Right hindlimb (tissue), 1 donor: ENCODE measurements at regions not wholly inside any gene's neighbourhood (a gene's known extent, or its start where the extent isn't known, plus 50 kb on each side); places are given as distances from the start of the nearest gene placed in this dataset.
"Not testable (repeated sequence)": the region's sequence is repeated elsewhere in the genome, so short reads cannot be mapped to it uniquely, and the experiment has no call there.

ENCODE experiments used
- DNase-seq: peaks from one replicate; pipeline ENCODE4 v3.0.0-alpha.2; 2018

DNA sequence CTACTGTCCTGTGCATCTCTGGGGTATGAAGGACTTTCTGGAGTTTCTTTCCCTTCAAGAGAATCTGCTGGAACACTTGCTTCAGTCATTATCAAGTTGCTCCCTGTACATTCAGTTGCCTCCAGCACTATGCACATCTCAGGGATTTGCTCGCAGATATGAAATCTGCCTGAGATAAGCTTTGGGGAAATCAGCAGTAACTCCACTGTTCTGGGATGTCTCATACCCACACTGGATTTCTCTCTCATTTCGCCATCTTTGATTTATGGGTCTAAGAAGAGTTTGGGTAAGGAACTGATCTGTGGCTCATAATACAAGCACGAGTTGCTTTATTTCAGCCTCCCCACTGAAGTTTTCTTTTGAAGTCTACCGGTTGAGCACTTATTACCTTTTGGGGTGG, 585.6 kb downstream of the PSAT1 start:
- DNase-seq: no peak

DNA sequence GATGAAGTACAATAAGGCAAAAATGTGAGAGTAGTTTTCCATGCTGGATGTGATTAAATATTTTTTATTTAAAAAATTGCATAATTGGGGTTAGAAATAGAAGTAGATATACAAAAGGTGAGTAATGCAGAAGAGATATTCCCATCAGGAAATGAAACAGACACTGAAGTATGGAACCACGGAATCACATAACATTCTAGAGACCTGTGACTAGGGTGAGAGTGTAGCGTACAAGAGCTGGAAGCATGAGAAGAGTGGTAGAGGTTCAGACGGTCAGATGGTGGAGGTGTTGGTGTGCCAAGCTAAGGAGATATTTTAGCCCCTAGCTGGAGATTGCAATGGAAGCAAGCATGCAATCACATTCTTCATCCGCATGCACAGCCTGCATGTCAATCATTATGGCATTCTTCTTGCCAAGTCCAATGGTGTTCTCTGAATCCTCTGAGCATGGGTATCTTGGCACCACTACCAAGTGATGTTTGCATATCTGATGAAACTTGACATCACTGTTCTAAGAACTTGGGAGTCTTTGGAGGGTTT, 587.8 kb downstream of the PSAT1 start:
- no peak for DNase-seq

DNA sequence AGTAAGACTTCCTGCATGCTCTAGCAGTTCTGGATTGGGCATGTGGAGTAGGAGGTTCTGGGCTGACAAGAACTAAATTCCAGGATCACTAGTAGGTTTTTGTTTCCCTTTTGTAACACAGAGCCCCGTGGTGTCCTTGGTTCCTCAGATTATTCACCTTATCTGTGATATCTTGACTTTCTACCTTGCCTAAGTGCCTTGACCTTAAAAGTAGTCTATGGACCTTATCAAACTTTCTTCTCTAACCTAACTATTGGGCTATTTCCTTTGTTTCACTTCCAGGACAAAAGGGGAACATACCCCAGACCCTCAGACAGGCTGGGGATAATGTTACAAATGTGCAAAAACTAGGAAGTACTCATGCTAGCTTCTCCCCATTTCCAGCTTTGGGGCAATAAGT, 595.3 kb downstream of the PSAT1 start:
- no peak for DNase-seq

DNA sequence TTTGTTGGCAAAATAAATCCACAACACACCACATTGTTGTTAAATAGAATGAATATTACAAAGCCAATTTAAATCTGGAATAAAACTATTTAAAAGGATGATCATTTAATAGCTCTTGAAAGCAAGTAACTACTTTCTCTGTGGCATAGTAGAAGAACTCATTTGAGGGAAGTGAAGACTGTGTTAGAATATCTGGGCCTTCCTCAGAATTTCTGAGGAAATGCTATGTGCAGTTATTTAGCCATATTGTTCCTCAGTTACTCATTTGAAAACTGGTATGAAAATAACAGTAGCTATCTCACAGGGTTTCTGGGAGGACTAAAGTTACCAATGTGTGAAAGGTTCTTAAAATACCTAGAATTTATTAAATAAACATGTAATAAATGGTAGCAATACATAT, 595.8 kb downstream of the PSAT1 start:
- DNase-seq: no peak

DNA sequence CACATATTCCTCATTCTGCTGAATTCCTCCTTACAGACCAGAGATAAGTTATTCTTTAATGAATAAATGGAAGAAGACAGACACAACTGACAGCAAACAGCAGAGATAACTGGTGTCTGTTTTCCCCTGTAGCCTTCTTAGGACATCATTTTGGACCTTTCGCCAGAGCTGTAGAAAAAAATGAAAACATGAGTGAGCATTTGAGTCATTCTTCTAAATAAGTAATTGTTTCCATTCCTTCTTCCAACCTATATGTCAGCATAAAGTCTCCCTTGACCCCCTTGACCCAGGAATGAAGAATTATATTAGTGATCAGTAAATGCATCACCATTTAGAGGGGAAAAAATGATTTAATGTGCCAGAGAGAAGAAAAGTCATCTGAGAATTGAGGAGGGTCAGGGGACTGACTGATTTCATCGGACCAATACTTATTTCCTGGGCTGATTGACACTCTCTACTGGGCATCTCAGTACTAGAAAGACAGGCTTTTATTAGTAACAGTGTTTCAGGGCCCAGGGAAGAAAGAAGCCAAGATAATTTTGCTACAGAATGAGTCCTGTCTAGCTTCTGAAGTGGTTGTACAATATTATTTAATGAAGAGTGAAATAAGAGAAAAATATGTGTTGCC, 597.0 kb downstream of the PSAT1 start:
- DNase-seq: no peak

DNA sequence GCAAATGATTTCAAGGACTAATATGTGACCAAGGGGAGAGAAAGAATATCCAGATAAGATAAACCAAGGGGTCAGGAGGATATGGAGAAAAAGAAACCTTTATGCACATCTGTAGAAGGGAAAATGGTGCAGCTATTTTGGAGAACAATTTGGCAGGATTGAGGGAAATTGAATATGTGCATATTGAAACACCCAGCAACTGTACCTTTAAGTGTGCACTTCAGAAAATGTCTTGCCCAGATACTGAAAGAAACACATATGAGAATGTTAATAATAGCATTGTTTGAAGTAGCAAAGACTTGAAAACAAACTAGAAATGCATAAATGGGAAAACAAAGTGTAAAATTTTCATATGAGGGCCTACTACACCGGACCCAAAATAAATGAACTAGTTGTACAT, 599.6 kb downstream of the PSAT1 start:
- DNase-seq: no peak

DNA sequence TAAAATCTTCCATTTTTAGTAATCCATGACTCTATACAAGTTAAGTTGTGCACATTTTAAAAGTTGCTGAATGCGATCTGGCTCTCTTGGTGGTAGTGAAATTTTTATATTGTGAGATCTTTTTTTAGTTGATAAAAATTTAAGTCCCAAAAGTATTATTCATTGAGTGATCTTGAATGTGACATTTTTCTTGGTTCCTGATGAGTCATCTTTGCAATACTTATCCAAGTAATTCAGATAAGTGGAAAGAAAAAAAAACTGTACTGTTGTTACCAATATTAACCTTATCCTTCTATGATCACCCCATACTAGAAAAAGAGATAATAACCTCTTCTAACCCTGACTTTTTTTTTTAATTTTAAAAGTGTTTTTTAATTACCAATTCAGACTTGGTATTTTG, 601.3 kb downstream of the PSAT1 start:
- no peak for DNase-seq

DNA sequence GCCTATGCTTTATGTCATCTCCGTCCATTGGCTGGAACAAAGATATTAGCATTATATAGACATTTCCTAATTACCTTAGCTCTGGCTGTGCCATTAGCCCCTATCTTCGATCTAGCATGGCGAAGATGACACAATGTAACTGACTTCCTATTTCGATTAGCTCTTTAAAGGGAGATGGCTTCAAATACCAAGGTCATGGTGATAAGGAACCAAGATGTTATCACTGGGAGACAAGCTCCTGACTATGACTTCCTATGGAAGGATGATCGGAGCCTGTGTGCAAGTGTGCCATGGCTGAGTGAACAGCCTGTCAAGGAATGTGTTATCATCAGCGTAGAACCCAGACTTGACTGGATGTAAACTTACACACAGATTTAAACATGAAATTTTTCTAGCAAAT, 602.1 kb downstream of the PSAT1 start:
- no peak for DNase-seq

DNA sequence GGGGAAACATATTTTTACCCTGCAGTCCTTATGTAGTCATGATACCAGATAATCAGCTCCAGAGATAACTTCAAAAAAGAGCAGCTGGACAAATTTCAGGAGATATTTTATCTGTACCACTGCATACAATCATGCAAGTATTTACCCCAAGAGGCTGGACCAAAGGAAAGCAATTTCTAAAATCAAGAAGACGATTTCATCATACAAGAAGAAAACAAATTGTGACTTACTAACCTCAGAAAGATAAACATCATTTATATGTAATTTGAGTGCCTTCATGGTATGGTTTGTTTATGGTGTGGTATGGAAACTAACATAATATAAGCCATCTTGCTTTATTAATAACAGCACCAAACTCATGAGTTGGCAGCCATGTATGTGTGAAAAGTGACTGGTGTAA, 603.6 kb downstream of the PSAT1 start:
- DNase-seq: no peak

DNA sequence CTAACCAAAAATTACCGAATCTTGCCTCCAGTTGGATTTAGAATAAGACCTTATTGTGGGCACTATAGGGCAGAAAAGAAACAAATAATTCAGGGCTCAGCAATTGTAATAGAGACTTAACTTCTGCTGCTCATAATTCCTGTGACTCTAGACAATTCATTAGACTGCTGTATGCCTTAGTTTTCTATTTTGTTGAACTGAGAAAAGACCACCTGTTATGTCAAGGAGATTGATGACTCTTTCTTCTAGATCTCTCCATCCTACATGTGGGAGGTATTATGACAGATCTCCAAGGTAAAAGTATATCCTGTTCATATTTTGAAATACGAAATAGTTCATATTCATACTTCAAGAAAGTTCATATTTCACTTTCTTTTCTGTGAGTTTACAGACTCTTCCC, 605.1 kb downstream of the PSAT1 start:
- no peak for DNase-seq

DNA sequence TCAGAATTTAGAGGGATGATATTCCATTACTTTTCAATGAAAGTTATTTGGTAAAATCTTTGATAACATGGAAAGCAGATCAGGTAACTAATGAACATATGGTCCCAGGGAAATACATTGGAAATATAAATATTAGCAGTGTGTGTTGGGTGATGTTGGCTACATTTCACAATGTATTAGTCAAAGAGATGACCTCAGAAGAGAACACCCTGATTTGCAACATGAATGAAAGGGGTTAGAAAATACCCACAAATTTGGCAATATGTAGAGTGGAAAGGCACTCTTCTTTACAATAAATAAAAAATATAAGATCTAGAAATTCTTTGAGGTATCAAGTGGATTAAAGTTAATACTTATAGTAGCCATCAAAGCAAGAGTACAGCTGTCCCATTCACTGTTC, 606.7 kb downstream of the PSAT1 start:
- no peak for DNase-seq

DNA sequence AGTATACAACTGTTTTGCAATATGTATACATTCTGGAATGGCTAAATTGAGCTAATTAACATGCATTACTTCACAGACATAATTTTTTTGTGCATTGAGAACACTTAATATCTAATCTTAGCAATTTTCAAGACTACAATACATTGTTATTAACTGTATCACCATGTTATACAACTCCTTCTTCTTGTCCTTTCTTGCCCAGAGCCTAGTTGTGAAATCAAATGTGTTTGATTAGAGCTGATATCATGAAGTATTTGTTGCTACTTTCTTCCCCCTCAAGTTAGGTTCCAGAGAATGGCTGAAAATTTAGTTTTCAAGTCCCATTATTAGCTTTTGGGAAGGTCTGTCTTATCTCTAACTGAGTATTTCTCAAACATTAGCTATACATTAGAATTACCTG, 607.8 kb downstream of the PSAT1 start:
- no peak for DNase-seq

DNA sequence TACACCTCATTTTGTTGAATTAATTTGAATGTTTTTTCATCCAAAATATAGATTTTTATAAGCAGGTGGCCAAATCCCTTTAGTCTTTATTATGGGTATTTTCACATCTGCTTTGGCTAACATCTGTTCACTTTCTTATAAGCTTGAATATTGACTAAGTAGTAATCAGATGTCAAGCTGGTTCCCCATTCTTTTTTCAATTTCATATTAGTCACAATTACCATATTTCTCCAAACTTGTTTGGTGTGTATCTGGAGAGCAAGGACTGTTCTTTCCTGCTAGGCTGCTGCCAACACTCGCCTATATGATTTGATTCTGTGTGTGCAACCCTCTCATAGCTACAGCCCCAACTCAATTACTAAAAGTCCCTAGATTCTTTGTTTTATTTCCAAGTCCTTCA, 608.5 kb downstream of the PSAT1 start:
- no peak for DNase-seq

DNA sequence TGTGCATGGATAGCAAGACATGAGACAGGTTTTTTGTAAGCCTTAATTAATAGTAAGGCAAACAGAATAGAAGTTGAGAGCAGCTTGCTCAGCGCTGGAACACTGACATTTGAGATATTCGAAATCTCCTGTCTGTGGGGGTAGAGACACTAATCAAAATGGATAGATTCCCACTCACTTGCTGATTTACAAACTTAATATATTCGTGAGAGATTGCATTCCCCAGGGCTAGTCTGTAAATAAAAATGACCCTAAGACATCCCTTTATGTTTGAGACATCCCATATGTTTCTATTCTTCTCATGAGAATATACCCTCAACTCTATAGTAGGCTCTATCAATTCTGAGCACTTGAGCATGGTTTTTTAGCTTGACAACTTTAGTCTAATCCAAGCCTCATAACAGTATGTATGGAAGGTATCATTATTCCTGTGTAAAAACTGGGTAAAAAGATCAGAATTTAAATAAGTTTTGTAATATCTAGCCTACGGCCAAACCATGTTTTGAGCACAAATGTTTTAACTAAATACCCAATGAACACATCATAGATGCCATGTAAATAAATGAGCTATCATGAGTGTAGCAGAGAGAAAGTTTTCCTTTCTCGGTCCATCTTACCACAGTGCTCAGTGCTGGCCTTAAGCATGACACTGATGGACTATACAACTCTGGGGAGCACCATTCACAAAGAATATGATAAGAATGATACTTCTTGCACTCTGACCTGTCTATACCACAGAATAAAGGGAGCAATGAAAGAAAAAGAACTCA, 609.2 kb downstream of the PSAT1 start:
- DNase-seq: no peak

DNA sequence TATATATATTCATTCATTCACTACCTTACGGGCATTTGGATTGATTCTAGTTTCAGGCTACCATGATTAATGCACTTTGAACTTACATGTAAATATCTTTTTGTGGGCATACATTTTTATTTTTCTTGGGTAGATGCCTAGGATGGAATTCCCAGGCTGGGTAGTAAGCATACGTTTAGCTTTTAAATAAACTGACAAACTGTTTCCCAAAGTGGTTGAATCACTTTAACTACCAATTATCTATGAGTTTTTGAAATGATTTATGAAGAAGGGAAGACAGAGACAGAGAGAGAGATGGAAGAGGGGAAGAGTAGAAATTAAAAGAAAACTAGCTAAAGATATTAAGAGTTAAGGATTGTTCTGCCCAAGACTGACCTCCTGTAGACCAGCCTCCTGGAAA, 612.6 kb downstream of the PSAT1 start:
- DNase-seq: no peak

DNA sequence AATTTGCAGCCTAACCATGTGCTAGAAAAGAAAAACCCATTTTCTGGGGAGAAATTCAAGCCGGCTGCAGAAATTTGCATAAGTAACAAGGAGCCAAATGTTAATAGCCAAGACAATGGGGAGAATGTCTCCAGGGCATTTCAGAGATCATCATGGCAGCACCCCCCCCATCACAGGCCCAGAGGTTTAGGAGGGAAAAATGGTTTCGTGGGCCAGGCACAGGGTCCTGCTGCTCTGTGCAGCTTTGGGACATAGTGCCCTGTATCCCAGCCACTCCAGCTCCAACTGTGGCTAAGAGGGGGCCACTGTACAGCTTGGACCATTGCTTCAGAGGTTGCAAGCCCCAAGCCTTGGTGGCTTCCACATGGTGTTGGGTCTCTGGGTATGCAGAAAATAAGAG, 620.0 kb downstream of the PSAT1 start:
- not testable (repeated sequence) for DNase-seq

DNA sequence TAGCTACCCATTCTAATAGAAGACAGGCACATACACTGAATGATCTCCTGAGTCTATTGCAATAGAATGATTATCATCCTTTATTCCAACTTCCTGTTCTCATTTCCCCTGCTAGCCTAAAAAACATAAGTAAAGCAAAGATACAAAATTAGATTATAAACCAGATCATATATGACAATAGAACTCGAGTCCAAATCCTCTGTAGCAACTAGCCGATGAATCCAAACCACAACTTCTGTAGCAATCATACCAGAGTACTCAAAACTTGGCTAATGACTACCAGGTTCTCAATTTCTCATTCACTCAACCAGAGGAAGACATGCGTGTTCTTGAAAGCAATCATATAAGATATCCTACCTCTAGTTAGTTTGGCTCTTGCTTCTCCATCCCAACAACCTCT, 622.1 kb downstream of the PSAT1 start:
- no peak for DNase-seq

DNA sequence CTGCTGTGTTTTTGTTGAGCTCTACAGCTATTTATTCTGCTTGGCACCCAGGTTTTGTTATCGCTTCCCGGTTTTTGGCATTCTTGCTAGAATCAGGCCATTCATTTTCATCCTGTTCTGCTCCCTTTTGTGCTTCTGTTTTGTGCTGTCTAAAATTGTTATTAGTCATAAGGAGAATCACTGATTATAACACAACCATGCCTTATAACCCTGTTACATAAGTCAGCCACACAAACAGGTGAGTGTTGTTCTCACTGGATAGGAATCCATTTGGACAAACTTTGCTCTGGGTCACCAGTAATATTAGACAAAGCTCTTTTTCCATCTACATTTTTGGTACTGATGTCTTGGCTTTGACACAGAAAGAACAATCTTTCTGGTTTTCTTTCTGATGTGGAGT, 622.8 kb downstream of the PSAT1 start:
- DNase-seq: no peak

DNA sequence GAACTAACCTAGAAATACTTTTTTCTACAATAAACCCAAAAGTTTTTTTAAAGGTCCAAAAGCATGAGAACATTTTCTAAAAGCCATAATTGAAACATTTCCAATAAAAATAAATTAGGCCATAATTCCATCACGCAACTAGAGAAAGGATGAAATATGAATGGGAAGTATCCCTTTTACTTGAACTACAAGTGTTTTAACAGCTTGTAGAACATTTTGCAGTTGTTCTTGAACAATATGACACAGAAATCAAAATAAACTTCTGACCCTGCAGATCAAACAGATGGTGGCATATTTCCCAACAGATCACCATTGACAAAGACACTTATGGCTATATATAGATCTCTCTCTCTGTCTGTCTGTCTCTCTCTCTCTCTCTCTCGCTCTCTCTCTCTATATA, 624.4 kb downstream of the PSAT1 start:
- no peak for DNase-seq

DNA sequence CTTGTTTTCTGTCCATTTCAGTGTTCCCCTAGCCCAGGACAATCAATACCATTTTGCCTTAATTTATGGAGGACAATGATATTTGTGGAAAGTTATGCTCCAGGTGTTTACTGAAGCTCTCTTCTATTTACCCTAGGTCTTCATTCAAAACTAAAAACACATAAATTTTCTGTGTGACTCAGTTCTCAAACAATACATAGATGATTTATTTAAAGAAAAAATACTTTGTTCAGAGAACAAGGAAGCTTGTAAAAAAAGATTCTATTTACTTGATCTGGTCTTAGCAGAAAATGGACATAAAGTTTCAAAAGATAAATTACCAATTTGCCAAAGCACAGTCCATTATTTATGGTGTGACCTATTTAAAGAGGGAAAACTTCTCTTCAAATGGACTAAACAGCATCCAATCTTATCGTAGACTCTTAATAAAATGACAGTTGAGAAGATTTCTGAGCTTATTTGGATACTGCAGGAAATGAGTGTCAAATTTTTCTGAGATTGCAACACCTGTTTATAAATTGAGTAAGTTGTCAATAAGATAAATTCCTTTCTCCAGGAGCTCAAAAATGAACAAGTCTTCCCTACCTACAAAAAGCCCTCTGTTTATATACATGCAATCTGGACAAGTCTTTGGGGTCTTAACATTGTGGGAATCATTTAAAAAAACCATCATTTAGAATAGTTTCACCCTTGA, 627.2 kb downstream of the PSAT1 start:
- DNase-seq: no peak

DNA sequence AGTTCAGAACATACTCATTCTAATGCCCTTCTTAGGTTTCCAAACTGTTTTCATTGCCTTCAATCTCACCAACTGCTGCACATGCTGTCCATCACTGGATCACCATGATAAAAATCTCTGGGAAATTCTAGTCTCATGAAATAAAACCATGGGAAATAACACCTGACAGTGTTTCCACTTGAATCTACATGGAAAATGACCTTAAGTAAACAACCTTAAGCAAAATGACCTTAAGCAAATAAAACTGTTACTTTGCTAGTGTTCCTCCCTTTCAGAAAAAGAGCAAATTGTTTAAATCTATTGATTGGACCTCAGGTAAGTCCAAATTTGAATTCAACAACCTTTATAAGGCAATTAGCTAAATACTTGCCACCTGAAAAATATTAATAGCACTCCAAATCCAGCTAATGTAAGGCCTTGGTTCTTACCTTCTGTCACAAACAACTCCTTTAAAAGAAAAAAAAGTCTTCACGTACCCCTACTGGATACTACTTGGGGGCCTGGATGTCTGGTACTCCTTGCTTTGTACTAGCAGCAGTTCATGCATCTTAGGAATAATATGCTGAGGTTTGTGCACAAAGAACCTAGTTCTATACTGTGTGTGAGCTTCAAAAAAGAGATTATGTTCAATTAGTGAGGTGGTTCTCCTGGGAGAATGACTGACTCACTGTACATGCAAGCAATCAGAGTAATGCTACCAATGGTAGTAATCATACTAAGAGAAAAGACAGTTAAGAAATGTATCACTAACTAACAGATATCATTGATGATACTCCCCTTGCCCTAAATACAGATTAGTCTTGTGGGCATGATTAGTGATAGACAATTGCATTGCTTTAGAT, 630.4 kb downstream of the PSAT1 start:
- DNase-seq: no peak

DNA sequence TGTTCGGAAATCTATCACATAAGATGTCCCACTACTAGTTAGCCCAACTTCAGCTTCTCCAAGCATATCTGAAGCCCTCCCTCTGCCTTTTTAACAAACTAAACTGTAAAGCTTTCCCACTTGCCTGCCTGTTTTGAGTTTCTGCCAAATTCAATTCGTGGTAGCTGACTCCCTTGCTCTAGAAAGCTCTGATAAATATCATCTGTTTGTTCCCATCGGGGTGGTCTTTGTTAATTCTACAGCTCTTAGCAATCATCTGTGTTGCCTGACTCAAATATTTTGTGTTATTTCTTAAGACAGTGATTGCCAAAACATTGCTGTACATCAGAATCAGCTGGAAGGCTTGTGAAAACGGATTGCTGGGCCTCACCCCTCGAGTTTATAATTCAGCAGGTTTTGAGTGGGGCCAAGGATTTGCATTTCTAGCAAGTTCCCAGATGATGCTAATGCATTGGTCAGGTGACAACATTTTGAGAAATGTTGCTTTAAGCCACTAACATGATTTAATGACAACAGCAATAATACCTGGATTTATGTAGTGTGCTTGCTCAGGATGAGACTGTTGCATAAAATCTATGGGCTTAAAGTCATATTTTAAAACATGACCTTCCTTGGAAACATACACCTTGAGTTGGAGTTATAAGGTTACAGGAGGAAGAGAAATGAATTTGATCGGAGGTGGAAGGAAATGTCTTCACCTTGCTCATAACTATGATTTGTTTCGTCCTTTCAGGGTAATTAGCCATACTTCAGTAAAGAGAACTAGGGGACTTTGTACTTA, 631.9 kb downstream of the PSAT1 start:
- no peak for DNase-seq
